Suprapubic skin (tissue), 4 donors: ENCODE measurements at regions not wholly inside any gene's neighbourhood (a gene's known extent, or its start where the extent isn't known, plus 50 kb on each side); places are given as distances from the start of the nearest gene placed in this dataset.

Experiments
- POLR2A ChIP-seq, 2 donors: fragments of 450-650 bp; IDR thresholded peaks; one replicate each; pipeline ENCODE4 v1.6.1; 2017; ENCODE audit warnings: antibody characterized with exemption in 2 of 2, mild to moderate bottlenecking in 2 of 2, moderate library complexity in 2 of 2
- POLR2AphosphoS5 ChIP-seq, 3 donors: sonication (generic); formaldehyde crosslinking; IDR thresholded peaks; one replicate each; pipeline ENCODE4 v1.6.1; 2017; ENCODE audit warnings: antibody characterized with exemption in 3 of 3
- TF ChIP-seq, protein P1 (sequence below), 2 donors: fragments of 200-600 bp in 1 of 2; fragments of 450-650 bp in 1 of 2; sonication (generic) in 1 of 2; IDR thresholded peaks; one replicate each; pipeline ENCODE4 v1.5.1; 2016 to 2019; ENCODE audit warnings: antibody characterized with exemption in 2 of 2, mild to moderate bottlenecking in 1 of 2, moderate library complexity in 1 of 2

GRCh38 chr11:69870766-69871165 is 51.5 kb upstream of the FGF3 start:
- TF ChIP-seq POLR2AphosphoS5 (IDR thresholded peaks at IDR 0.05) (no peak), POLR2A (IDR thresholded peaks at IDR 0.05) (no peak)
- TF ChIP-seq, protein P1, sequence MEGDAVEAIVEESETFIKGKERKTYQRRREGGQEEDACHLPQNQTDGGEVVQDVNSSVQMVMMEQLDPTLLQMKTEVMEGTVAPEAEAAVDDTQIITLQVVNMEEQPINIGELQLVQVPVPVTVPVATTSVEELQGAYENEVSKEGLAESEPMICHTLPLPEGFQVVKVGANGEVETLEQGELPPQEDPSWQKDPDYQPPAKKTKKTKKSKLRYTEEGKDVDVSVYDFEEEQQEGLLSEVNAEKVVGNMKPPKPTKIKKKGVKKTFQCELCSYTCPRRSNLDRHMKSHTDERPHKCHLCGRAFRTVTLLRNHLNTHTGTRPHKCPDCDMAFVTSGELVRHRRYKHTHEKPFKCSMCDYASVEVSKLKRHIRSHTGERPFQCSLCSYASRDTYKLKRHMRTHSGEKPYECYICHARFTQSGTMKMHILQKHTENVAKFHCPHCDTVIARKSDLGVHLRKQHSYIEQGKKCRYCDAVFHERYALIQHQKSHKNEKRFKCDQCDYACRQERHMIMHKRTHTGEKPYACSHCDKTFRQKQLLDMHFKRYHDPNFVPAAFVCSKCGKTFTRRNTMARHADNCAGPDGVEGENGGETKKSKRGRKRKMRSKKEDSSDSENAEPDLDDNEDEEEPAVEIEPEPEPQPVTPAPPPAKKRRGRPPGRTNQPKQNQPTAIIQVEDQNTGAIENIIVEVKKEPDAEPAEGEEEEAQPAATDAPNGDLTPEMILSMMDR (IDR thresholded peaks at IDR 0.05) = no peak
